ENCODE measurements at regions not wholly inside any gene's neighbourhood (a gene's known extent, or its start where the extent isn't known, plus 50 kb on each side); places are given as distances from the start of the nearest gene placed in this dataset.

DNA sequence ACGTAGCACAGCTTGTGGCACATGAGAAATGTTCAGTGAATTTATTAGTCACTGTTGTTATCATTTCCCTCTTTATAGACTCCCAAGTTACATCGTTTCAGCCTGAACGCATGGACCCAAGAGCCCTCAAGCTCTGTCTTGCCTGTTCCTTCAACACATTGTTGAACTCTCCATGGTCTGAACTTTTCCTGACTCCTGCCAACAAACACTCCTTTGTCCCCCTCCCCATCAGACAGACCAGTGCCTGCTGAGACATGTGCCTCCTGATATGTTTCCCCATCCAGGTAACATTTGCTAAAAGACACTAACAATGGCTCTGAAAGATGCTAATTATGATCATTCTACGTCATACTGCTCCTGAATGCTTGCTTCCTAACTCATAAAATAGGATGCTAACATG lies 108.7 kb upstream of the NFIA start:
- H3K4me3 ChIP-seq (ENCODE audit: low read depth, poor library complexity, severe bottlenecking) = no peak overlapping the region
- intact Hi-C loops (cut with DNase I; ENCODE audit: low total_unique reads) = loop anchor here (5.0 to 10.0 kb wide), 3 partner anchors 69 to 879 kb away; no protein-coding TSS in a partner anchor
- TF ChIP-seq CTCF (IDR thresholded peaks at IDR 0.05) (no peak), POLR2A (IDR thresholded peaks at IDR 0.05) (no peak)
- WGBS, 2 donors = 65 to 70% methylated on average over 4 of the region's 4 CpGs
- DNase-seq (ENCODE audit: low spot score in 2 of 2) = no peak

DNA sequence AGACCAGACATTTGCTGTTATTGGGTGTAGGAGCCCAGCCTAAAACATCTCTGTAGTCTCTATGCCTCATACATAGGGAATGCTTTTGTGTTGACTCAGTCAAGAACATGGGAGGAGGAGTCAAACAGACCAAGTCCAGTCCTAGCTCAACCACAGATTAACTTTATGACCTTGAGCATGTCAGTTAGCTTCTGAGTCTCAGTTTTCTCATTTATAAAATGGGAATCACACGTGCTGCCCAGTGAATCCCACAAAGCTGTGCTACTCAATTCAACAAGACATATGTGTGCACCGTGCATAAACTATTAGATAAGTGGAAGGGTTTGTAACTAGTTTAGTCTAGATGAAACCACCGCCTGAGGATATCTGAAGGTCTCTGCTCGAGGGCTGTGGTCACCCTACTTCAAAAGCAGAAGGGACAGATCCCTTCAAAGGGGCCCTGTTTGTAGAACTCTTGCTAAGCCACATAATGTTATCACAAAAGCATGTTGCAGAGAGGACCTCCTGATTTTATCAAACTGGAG lies 109.5 kb upstream of the NFIA start:
- intact Hi-C loops (cut with DNase I; ENCODE audit: low total_unique reads) = loop anchor here (5.0 to 10.0 kb wide), 3 partner anchors 69 to 879 kb away; no protein-coding TSS in a partner anchor
- no peak for TF ChIP-seq POLR2A (IDR thresholded peaks at IDR 0.05)
- TF ChIP-seq CTCF (IDR thresholded peaks at IDR 0.05) = no peak
- DNase-seq (ENCODE audit: low spot score in 2 of 2) = no peak
- H3K4me3 ChIP-seq (ENCODE audit: low read depth, poor library complexity, severe bottlenecking) = no peak overlapping the region
- 92% methylated on average over 4 of the region's 4 CpGs for WGBS, 2 donors

DNA sequence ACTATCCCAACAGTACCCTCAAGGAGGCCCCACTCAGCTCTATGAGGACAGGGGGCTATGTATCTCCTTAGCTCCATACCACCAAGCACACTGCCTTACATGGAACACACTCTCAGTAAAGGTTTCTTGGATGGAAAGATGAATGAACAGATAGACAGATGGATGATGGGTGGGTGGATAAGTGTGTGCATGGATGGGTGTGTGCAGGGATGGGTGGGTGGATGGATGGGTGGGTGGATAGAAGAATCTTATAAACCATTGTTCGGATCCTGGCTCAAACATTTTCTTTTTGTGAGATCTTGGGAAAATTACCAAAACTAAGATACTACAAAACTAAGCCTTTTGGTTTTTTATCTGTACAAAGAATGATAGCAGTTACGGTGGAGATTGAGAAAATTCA lies 111.0 kb upstream of the NFIA start:
- TF ChIP-seq POLR2A (IDR thresholded peaks at IDR 0.05) (no peak), CTCF (IDR thresholded peaks at IDR 0.05) (no peak)
- H3K4me3 ChIP-seq (ENCODE audit: low read depth, poor library complexity, severe bottlenecking) = no peak overlapping the region
- WGBS, 2 donors = 76 to 77% methylated on average over 2 of the region's 2 CpGs
- intact Hi-C loops (cut with DNase I; ENCODE audit: low total_unique reads) = loop anchor here (5.0 to 10.0 kb wide), 3 partner anchors 71 to 881 kb away; no protein-coding TSS in a partner anchor
- no peak for DNase-seq (ENCODE audit: low spot score in 2 of 2)

- no peak for TF ChIP-seq CTCF (IDR thresholded peaks at IDR 0.05)
- TF ChIP-seq POLR2A (IDR thresholded peaks at IDR 0.05) = no peak
- WGBS, 2 donors = 26 to 28% methylated on average over 9 of the region's 9 CpGs
- DNase-seq (ENCODE audit: low spot score in 2 of 2) = no peak
- intact Hi-C loops (cut with DNase I; ENCODE audit: low total_unique reads) = loop anchor here (5.0 to 10.0 kb wide), 5 partner anchors 62 to 995 kb away; no protein-coding TSS in a partner anchor
- no peak overlapping the region for H3K4me3 ChIP-seq (ENCODE audit: low read depth, poor library complexity, severe bottlenecking)
Measured at GRCh38 chr1:60969971-60970509, 112.3 kb upstream of the NFIA start.

DNA sequence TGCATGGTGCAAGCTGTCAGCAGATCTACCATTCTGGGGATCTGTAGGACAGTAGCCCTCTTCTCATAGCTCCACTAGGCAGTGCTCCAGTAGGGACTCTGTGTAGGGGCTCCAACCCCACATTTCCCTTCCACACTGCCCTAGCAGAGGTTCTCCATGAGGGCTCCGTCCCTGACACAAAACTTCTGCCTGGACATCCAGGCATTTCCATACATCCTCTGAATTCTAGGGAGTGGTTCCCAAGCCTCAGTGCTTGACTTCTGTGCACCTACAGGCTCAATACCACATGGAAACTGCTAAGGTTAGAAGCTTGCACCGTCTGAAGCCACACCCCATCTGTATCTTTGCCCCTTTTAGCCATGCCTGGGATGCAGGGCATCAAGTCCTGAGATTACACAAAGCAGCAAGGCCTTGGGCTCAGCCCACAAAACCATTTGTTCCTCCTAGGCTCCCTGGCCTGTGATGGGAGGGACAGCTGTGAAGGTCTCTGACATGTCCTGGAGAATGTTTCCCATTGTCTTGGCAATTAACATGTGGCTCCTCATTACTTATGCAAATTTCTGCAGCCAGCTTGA lies 117.0 kb upstream of the NFIA start:
- no peak overlapping the region for H3K4me3 ChIP-seq (ENCODE audit: low read depth, poor library complexity, severe bottlenecking)
- TF ChIP-seq POLR2A (IDR thresholded peaks at IDR 0.05) = no peak
- no peak for TF ChIP-seq CTCF (IDR thresholded peaks at IDR 0.05)
- 93 to 95% methylated on average over 2 of the region's 2 CpGs for WGBS, 2 donors
- intact Hi-C loops (cut with DNase I; ENCODE audit: low total_unique reads) = loop anchor here (5.0 to 10.0 kb wide), 2 partner anchors 67 to 991 kb away; no protein-coding TSS in a partner anchor
- DNase-seq (ENCODE audit: low spot score in 2 of 2) = no peak

Data from lower leg skin (tissue), 4 donors.